GM21786 (cell line): ENCODE measurements at regions not wholly inside any gene's neighbourhood (a gene's known extent, or its start where the extent isn't known, plus 50 kb on each side); places are given as distances from the start of the nearest gene placed in this dataset.
"Not testable (repeated sequence)": the region's sequence is repeated elsewhere in the genome, so short reads cannot be mapped to it uniquely, and the experiment has no call there.

ENCODE experiments used
- ATAC-seq: cut with Tn5 transposase; IDR thresholded peaks from one replicate; pipeline ENCODE4 v1.9.1; 2021; ENCODE audit not compliant: unreplicated experiment

DNA sequence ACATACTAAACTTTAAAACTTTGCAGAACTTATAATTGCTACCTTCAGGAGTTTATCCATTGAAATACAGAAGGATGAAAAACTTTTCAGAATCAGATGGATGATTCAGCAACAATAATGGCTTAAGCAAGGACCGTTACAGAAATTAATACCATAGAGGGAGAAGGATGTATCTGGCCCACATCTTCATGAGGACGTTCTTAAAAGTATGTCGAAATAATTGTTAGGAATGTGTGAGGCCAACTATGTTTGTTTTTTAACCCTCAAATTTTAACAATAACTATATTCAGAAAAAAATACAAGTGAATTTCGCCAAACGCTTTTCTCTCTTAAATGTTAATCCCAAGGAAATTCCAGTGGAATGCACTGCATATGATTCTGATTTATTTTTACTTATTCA lies 105.2 kb upstream of the EPHA3 start:
- ATAC-seq = no peak

- no peak for ATAC-seq
Measured at GRCh38 chr3:89013536-89013935, 93.9 kb upstream of the EPHA3 start.

DNA sequence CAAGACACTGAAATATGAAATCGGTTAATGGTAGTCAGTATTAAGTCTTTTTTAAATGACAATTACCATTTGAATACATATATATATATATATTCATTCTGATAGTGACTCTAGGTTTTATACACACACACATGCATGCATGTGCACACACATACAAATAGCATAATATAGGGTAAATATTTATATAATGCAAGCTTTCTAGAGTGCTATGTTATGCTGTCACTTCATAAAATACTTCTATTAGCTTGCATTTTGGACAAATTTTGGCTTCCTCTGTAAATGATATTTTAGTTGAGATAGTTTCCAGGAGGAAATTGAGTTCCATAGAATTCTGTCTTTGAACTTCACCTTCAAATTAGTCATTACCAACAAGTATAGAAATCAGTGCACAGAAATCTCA lies 89.9 kb upstream of the EPHA3 start:
- no peak for ATAC-seq

DNA sequence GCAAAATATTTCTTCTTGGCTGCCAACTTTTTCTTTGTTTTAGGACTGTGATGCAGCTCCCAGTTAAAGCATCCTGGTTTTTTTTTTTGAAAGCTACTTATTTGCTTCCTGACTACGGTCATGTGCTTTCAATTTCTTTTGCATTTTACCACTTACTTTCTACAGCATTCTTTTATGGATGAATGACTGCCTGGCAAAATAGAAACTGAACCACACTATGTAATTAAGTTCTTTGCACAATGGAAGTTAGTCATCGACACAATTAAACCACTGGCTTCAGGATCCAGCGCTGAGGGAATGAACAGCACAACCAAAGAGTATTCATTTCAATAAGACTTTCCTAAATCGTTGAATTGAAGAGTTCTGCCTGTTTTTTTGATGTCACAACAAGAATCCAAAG lies 82.2 kb upstream of the EPHA3 start:
- no peak for ATAC-seq

DNA sequence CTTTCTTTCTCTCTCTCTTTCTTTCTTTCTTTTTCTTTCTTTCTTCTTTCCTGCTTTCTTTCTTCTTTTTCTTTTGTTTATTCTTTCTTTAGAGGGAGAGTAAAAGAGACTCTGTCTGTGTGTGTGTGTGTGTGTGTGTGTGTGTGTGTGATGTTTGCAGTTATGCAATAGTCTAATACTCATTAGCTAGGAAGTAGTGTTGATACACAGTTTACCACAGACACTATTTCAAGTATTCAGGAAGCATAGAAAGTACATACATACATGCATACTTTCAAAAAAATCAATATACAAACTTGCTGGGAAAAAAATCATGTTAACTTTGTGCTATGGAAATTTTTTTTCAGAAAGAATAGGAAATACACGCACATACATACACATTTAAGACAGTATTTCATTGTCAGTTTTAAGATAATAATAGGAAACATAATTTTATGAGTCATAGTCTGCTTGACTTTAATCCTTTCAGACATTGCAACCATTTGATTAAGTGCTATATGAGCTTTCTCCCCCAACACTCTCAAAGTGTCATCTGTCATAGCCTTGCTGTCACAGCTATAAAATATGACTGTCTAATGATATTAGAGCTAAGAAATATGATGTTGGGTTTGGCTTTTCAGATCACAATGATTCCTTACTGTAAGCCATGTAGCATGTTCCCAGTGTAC lies 74.9 kb upstream of the EPHA3 start:
- no peak for ATAC-seq

DNA sequence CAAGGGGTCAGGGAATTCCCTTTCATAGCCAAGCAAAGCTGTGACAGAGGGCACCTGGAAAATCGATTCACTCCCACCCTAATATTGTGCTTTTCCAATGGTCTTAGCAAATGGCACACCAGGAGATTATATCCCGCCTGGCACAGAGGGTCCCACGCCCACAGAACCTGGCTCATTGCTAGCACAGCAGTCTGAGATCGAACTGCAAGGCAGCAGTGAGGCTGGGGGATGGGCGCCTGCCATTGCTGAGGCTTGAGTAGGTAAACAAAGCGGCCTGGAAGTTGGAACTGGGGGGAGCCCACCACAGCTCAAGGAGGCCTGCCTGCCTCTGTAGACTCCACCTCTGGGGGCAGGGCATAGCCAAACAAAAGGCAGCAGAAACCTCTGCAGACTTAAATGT lies 72.7 kb upstream of the EPHA3 start:
- ATAC-seq = not testable (repeated sequence)

DNA sequence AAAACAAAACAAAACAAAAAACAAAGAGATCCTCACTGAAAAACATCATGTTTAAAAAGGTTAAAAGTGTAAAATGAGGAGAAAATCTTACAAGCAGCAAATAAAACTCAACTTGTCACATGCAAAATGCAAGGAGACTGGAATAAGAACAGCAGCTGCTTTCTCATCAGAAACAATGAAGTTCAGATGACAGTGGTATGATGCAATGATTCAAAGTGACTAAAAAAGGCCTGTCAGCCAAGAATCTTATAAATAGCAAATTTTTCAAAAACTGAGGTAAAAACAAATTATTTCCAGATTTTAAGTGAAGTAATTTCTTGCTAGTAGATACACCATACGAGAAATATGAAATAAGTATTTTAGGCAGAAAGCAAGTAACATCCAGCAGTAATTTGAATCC lies 68.6 kb upstream of the EPHA3 start:
- ATAC-seq = no peak

- ATAC-seq = no peak
Measured at GRCh38 chr3:89042236-89042835, 65.1 kb upstream of the EPHA3 start.

- no peak for ATAC-seq
Measured at GRCh38 chr3:89043406-89043932, 64.0 kb upstream of the EPHA3 start.

- no peak for ATAC-seq
Measured at GRCh38 chr3:89046661-89047060, 60.8 kb upstream of the EPHA3 start.

DNA sequence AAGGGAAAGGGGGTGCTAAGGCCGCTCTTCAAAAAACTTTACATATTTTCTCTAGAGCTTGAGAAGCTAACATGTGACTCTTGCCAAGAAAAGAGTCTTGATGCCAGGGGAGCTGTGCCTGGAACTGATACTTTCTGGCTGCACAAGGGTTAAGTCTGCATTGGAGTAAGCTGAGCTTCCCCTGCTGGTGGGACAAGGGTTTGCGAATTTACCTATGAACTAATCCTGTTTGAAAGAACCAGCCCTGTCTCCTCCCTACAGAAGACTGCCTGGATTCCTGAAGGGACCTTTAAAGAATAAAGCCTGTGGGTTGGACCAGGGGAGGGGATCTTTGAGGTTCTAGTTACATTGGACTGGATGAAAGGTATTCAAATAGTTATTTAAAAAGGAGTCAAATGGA lies 58.3 kb upstream of the EPHA3 start:
- no peak for ATAC-seq

- ATAC-seq = no peak
Measured at GRCh38 chr3:89052386-89052785, 55.0 kb upstream of the EPHA3 start.

DNA sequence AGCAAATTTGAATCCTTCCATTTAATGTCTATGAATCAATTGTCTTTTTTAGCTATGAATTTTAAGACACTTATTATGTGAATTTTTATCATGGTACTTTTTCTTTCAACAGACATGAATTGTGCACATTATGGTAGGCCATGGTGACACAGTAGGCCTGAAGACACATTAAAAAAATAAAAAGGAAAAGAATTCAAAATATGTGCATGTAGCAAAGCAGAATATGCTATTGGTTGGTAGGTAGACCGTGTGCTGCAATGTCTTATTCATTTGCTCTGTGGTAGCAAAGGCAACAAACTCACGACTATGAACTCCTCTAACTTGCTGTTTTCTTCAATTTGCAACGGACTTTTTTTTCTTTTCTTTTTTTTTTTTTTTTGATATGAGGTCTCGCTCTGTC lies 50.0 kb upstream of the EPHA3 start:
- ATAC-seq = no peak
